Thyroid gland (tissue), 4 donors: ENCODE measurements at regions not wholly inside any gene's neighbourhood (a gene's known extent, or its start where the extent isn't known, plus 50 kb on each side); places are given as distances from the start of the nearest gene placed in this dataset.

Source experiments
- POLR2A ChIP-seq, 2 donors: fragments of 450-650 bp; IDR thresholded peaks; one replicate each; pipeline ENCODE4 v1.6.1; 2017; ENCODE audit warnings: antibody characterized with exemption in 2 of 2, mild to moderate bottlenecking in 2 of 2, moderate library complexity in 1 of 2
- TF ChIP-seq, protein P1 (sequence below), 6 experiments: fragments of 200-600 bp in 3 of 6; fragments of 450-650 bp in 3 of 6; sonication (generic) in 3 of 6; IDR thresholded peaks; one replicate each; pipeline ENCODE4 v1.5.1; 2016 to 2019; ENCODE audit warnings: antibody characterized with exemption in 6 of 6, mild to moderate bottlenecking in 2 of 6, inconsistent platforms in 1 of 6, moderate library complexity in 1 of 6

DNA sequence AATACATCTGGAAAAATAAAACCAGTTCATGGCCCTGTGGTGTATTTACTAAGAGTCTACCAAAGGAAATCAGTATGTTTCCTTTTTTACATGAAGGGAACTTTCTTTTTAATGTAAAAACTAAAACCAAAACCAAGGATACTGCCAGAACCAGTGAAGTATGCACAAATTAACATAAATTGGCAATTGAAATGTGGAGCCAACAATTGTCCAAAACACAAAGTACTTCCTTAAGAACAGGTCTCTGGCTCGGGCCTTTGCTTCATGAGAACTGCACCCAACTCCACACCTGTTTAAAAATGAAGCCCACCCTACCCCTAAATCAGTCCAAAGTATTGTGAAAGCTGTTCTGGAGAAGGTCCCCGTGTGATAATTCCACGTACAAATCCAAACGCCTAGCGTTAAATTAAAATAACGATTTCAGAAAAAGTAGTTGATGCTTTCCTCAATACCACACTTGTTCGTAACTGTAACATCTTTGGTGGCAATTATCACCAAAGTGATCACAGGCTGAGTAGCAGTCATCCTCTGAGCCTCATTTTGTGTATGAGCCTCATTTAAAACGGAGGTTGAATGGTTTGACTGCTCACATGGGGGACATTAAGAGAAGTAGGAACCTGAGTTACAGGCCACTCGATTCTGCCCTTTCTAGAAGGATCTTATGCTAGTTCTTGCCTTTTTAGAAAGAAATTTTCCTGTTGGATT lies 93.0 kb downstream of the GEMIN8 start:
- TF ChIP-seq, protein P1, sequence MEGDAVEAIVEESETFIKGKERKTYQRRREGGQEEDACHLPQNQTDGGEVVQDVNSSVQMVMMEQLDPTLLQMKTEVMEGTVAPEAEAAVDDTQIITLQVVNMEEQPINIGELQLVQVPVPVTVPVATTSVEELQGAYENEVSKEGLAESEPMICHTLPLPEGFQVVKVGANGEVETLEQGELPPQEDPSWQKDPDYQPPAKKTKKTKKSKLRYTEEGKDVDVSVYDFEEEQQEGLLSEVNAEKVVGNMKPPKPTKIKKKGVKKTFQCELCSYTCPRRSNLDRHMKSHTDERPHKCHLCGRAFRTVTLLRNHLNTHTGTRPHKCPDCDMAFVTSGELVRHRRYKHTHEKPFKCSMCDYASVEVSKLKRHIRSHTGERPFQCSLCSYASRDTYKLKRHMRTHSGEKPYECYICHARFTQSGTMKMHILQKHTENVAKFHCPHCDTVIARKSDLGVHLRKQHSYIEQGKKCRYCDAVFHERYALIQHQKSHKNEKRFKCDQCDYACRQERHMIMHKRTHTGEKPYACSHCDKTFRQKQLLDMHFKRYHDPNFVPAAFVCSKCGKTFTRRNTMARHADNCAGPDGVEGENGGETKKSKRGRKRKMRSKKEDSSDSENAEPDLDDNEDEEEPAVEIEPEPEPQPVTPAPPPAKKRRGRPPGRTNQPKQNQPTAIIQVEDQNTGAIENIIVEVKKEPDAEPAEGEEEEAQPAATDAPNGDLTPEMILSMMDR (IDR thresholded peaks at IDR 0.05): no peak
- no peak for TF ChIP-seq POLR2A (IDR thresholded peaks at IDR 0.05)
